K562 (cell line): ENCODE measurements at regions not wholly inside any gene's neighbourhood (a gene's known extent, or its start where the extent isn't known, plus 50 kb on each side); places are given as distances from the start of the nearest gene placed in this dataset.

ENCODE experiments used
- KDM1A ChIP-seq, 2 experiments: fragments of 450-650 bp; IDR thresholded peaks; 2 replicates each; pipeline ENCODE4 v1.6.1; 2016; ENCODE audit warnings: mild to moderate bottlenecking in 2 of 2
- POLR2AphosphoS5 ChIP-seq: IDR thresholded peaks from 2 replicates; pipeline ENCODE4 v1.6.1; 2011; ENCODE audit warnings: mild to moderate bottlenecking, low read depth, low read length, moderate library complexity; ENCODE audit not compliant: control insufficient read depth, insufficient read depth
- SIRT6 ChIP-seq: IDR thresholded peaks from one replicate; pipeline ENCODE4 v1.6.1; 2012; ENCODE audit warnings: low read depth, mild to moderate bottlenecking, control low read depth, inconsistent platforms, low read length, moderate library complexity
- TAF15 ChIP-seq: fragments of 200-400 bp; formaldehyde crosslinking; IDR thresholded peaks from 2 replicates; pipeline ENCODE4 v1.6.1; 2017; ENCODE audit warnings: mild to moderate bottlenecking, low read depth, low read length, moderate library complexity
- ZNF717 ChIP-seq: fragments of 250-450 bp; sonication (Bioruptor Pico); IDR thresholded peaks from 2 replicates; pipeline ENCODE4 v1.5.0; 2021
- TF ChIP-seq, protein P1 (sequence below): sonication (generic); formaldehyde crosslinking; IDR thresholded peaks from 2 replicates; pipeline ENCODE4 v1.5.0; 2020; ENCODE audit warnings: missing genetic modification reagents

GRCh38 chr20:56903858-56904257 lies 274.8 kb downstream of the TFAP2C start:
- TF ChIP-seq TAF15 (no peak), ZNF717 (CRISPR knock-in tag) (no peak), POLR2AphosphoS5 (no peak), KDM1A (IDR thresholded peaks at IDR 0.05) (no peak), SIRT6 (no peak)
- TF ChIP-seq, protein P1, sequence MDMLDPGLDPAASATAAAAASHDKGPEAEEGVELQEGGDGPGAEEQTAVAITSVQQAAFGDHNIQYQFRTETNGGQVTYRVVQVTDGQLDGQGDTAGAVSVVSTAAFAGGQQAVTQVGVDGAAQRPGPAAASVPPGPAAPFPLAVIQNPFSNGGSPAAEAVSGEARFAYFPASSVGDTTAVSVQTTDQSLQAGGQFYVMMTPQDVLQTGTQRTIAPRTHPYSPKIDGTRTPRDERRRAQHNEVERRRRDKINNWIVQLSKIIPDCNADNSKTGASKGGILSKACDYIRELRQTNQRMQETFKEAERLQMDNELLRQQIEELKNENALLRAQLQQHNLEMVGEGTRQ, result no peak
